ENCODE measurements at regions not wholly inside any gene's neighbourhood (a gene's known extent, or its start where the extent isn't known, plus 50 kb on each side); places are given as distances from the start of the nearest gene placed in this dataset.

DNA sequence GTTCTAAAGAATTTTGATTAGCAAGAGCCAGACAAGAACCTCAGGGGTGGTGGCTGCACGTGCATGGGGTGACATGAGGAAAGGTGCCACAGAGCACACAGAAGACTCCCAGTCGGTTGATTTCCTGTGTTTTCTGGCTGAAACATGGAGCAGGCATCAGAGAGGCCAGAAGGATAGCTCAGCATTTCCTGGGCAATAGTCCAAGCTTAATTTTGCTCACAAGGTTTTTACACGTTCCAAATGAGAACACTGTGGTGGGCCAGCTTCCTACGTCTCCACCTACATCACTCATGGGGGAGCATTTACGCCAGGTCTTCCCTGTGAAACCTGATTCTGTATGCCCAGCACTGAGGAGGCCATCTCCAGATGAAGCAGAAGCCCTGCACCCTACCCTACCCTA is 212.5 kb upstream of the CLNK start:
- Histone ChIP-seq H3K4me1 (replicated peaks in 1 of 4; ENCODE audit: control insufficient read depth in 3 of 4, insufficient read depth in 4 of 4, low read length in 3 of 4) (no peaks in the 10 kb centered on the region), H4K91ac (replicated peaks; ENCODE audit: insufficient read length, low read length) (no peak overlapping the region), H2BK12ac (ENCODE audit: low read depth, low read length) (no peak overlapping the region), H3K4ac (replicated peaks; ENCODE audit: insufficient read length, low read depth, low read length) (no peak overlapping the region), H2BK120ac (replicated peaks; ENCODE audit: low read depth, low read length) (no peak overlapping the region), H3K4me2 (ENCODE audit: insufficient read depth in 1 of 2, low read depth in 2 of 2, low read length in 2 of 2) (no peak overlapping the region), H3K36me3 (ENCODE audit: control insufficient read depth in 2 of 4, insufficient read depth in 4 of 4, low read length in 3 of 4) (no peaks in the 10 kb centered on the region), H2BK5ac (ENCODE audit: low read depth, low read length) (no peak overlapping the region), H2AFZ (ENCODE audit: low read length) (no peak overlapping the region), H3K27ac (ENCODE audit: low read depth, low read length) (no peak overlapping the region), H3K79me1 (ENCODE audit: low read depth, low read length) (no peaks in the 10 kb centered on the region), H2BK20ac (ENCODE audit: low read length) (no peak overlapping the region), H2AK5ac (ENCODE audit: low read depth, low read length) (no peak overlapping the region), H2BK15ac (ENCODE audit: low read length) (no peak overlapping the region), H4K20me1 (replicated peaks in 1 of 2; ENCODE audit: control insufficient read depth in 1 of 2, insufficient read depth in 2 of 2, low read length in 2 of 2) (no peaks in the 10 kb centered on the region), H3K27me3 (replicated peaks in 1 of 4; ENCODE audit: control insufficient read depth in 3 of 4, extremely low read depth in 1 of 4, insufficient read depth in 3 of 4, low read length in 3 of 4) (no peaks in the 10 kb centered on the region), H3K18ac (ENCODE audit: extremely low read depth, low read length) (no peak overlapping the region), H3K56ac (replicated peaks; ENCODE audit: insufficient read length, low read depth, low read length) (no peak overlapping the region), H4K8ac (ENCODE audit: extremely low read depth, insufficient read depth, low read length) (no peak overlapping the region), H4K5ac (ENCODE audit: insufficient read length, low read depth, low read length) (no peak overlapping the region), H3K23me2 (ENCODE audit: low read depth, low read length) (no peaks in the 10 kb centered on the region; the same call in 1 of the 2 replicates), H3K9ac (replicated peaks in 1 of 4; ENCODE audit: extremely low read depth in 1 of 4, low read depth in 3 of 4, low read length in 3 of 4) (no peak overlapping the region), H3K4me3 (ENCODE audit: extremely low read depth in 1 of 4, insufficient read depth in 2 of 4, low read depth in 3 of 4, low read length in 4 of 4) (no peak overlapping the region), H3K79me2 (ENCODE audit: control insufficient read depth in 1 of 2, insufficient read depth in 2 of 2, low read length in 2 of 2) (no peaks in the 10 kb centered on the region), H3K14ac (ENCODE audit: insufficient read length) (no peak overlapping the region), H3K23ac (ENCODE audit: insufficient read length) (no peak overlapping the region), H3K9me3 (ENCODE audit: insufficient read depth in 2 of 2, low read depth in 1 of 2, low read length in 1 of 2) (no peaks in the 10 kb centered on the region)
- CTCF ChIA-PET (ENCODE audit: partially characterized antibody): no interaction called here
- POLR2A ChIA-PET (ENCODE audit: partially characterized antibody): interaction anchor here (0.6 kb wide), 1 partner anchor 101 kb away, joined by 5 read pairs; no protein-coding TSS in a partner anchor
- DNase-seq (ENCODE audit: low read depth in 1 of 2, low spot score in 2 of 2): no peak
- TF ChIP-seq RFX5 (IDR thresholded peaks at IDR 0.05; ENCODE audit: borderline replicate concordance, low read depth, low read length): no peak
- no peak for TF ChIP-seq SRF (IDR thresholded peaks at IDR 0.05; ENCODE audit: low read depth, low read length)
- TF ChIP-seq CTCF (IDR thresholded peaks at IDR 0.05; ENCODE audit: control extremely low read depth in 1 of 3, insufficient read depth in 1 of 3, low read depth in 1 of 3, low read length in 3 of 3): no peak
- TF ChIP-seq TCF12 (IDR thresholded peaks at IDR 0.05; ENCODE audit: low read depth, low read length): no peak
- TF ChIP-seq BCL11A (IDR thresholded peaks at IDR 0.05; ENCODE audit: low read depth in 2 of 2, low read length in 2 of 2): no peak
- TF ChIP-seq TEAD4 (IDR thresholded peaks at IDR 0.05; ENCODE audit: low read depth, low read length): no peak
- TF ChIP-seq CTBP2 (IDR thresholded peaks at IDR 0.05; ENCODE audit: borderline replicate concordance, insufficient read depth, insufficient read length, low read length): no peak
- 94% methylated on average over 5 of the region's 5 CpGs; no CpG with 5 or more reads in 1 of the 2 experiments for WGBS, 2 experiments (ENCODE audit: extremely low coverage in 1 of 2, insufficient coverage in 1 of 2, insufficient read length in 1 of 2, insufficient replicate concordance in 2 of 2, low coverage in 1 of 2, low lambda C conversion rate in 2 of 2, missing lambda C conversion rate in 1 of 2)
- FAIRE-seq: no peak

Data from H1 (cell line).